Tibial nerve (tissue), 4 donors: ENCODE measurements at regions not wholly inside any gene's neighbourhood (a gene's known extent, or its start where the extent isn't known, plus 50 kb on each side); places are given as distances from the start of the nearest gene placed in this dataset.

Source experiments
- DNase-seq, 2 donors: peaks; one replicate each; pipeline ENCODE4 v3.0.0-alpha.2; 2019; ENCODE audit warnings: low spot score in 2 of 2
- H3K27ac ChIP-seq, 4 donors: fragments of 200-600 bp; sonication (generic) in 3 of 4; one replicate each; pipeline ENCODE4 v1.5.1; 2017 to 2019; ENCODE audit warnings: mild to moderate bottlenecking in 1 of 4
- H3K27me3 ChIP-seq, 2 donors: fragments of 200-600 bp; sonication (generic) in 1 of 2; one replicate each; pipeline versions ENCODE4 v1.5.1 to v1.6.0; 2017 to 2019
- H3K36me3 ChIP-seq, 3 donors: fragments of 200-600 bp; sonication (generic); one replicate each; pipeline ENCODE4 v1.5.1; 2018 to 2019
- H3K4me1 ChIP-seq, 4 donors: fragments of 200-600 bp; sonication (generic) in 3 of 4; one replicate each; pipeline ENCODE4 v1.5.1; 2017 to 2019
- H3K4me3 ChIP-seq, 4 donors: fragments of 200-600 bp; sonication (generic) in 3 of 4; one replicate each; pipeline ENCODE4 v1.5.1; 2017 to 2019; ENCODE audit warnings: mild to moderate bottlenecking in 1 of 4, moderate library complexity in 1 of 4
- H3K9me3 ChIP-seq, 4 donors: fragments of 200-600 bp; sonication (generic) in 3 of 4; one replicate each; pipeline ENCODE4 v1.5.1; 2017 to 2019
- EP300 ChIP-seq, 2 donors: sonication (generic); formaldehyde crosslinking; IDR thresholded peaks; one replicate each; pipeline ENCODE4 v1.6.1; 2017; ENCODE audit warnings: antibody characterized with exemption in 2 of 2, mild to moderate bottlenecking in 1 of 2
- POLR2A ChIP-seq, 2 donors: fragments of 450-650 bp; IDR thresholded peaks; one replicate each; pipeline ENCODE4 v1.6.1; 2017; ENCODE audit warnings: antibody characterized with exemption in 2 of 2, mild to moderate bottlenecking in 2 of 2, moderate library complexity in 2 of 2
- WGBS, 2 donors: methylation state at CpG; one replicate each; pipeline ENCODE4 v1.1.5; 2018; 5-methylcytosine and 5-hydroxymethylcytosine counted together
- TF ChIP-seq, protein P1 (sequence below), 5 experiments: fragments of 200-600 bp in 3 of 5; fragments of 450-650 bp in 2 of 5; sonication (generic) in 3 of 5; IDR thresholded peaks; one replicate each; pipeline ENCODE4 v1.5.1; 2016 to 2019; ENCODE audit warnings: antibody characterized with exemption in 5 of 5, mild to moderate bottlenecking in 3 of 5, moderate library complexity in 2 of 5

- H3K36me3 ChIP-seq = no peaks in the 10 kb centered on the region
- no peak overlapping the region for H3K27ac ChIP-seq
- TF ChIP-seq, protein P1, sequence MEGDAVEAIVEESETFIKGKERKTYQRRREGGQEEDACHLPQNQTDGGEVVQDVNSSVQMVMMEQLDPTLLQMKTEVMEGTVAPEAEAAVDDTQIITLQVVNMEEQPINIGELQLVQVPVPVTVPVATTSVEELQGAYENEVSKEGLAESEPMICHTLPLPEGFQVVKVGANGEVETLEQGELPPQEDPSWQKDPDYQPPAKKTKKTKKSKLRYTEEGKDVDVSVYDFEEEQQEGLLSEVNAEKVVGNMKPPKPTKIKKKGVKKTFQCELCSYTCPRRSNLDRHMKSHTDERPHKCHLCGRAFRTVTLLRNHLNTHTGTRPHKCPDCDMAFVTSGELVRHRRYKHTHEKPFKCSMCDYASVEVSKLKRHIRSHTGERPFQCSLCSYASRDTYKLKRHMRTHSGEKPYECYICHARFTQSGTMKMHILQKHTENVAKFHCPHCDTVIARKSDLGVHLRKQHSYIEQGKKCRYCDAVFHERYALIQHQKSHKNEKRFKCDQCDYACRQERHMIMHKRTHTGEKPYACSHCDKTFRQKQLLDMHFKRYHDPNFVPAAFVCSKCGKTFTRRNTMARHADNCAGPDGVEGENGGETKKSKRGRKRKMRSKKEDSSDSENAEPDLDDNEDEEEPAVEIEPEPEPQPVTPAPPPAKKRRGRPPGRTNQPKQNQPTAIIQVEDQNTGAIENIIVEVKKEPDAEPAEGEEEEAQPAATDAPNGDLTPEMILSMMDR (IDR thresholded peaks at IDR 0.05) = no peak
- TF ChIP-seq POLR2A (IDR thresholded peaks at IDR 0.05) = no peak
- TF ChIP-seq EP300 (IDR thresholded peaks at IDR 0.05) = no peak
- H3K9me3 ChIP-seq = no peaks in the 10 kb centered on the region
- no peaks in the 10 kb centered on the region for H3K27me3 ChIP-seq
- H3K4me3 ChIP-seq = no peak overlapping the region
- WGBS, 2 donors = 65 to 74% methylated on average over 1 of the region's 1 CpG
- no peaks in the 10 kb centered on the region for H3K4me1 ChIP-seq
- DNase-seq = no peak
Observed at GRCh38 chr5:66339896-66340295, 195.8 kb downstream of the SREK1 start.

DNA sequence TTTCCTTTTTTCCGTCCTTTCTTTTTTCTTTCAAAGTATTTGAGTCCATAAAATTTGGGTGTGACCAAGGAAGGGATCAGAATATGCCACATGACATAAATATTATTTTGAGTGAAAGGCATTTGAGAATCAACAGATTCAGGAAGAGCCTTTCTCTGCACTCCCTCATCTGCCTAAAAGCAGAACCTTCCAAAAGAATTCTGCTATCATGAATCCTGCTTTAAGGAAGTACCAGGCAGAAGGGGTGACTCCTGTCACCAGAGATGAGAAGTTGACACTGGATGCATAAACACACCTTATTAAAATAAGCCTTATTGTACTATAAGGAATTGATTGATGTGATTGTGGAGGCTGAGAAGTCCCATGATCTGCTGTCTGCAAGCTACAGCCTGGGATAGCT, 196.7 kb downstream of the SREK1 start:
- TF ChIP-seq, protein P1 (IDR thresholded peaks at IDR 0.05) = no peak
- TF ChIP-seq EP300 (IDR thresholded peaks at IDR 0.05) (no peak), POLR2A (IDR thresholded peaks at IDR 0.05) (no peak)
- DNase-seq = no peak
- Histone ChIP-seq H3K27me3 (no peaks in the 10 kb centered on the region), H3K4me3 (no peak overlapping the region), H3K9me3 (no peaks in the 10 kb centered on the region), H3K4me1 (no peaks in the 10 kb centered on the region), H3K27ac (no peak overlapping the region), H3K36me3 (no peaks in the 10 kb centered on the region)
- WGBS, 2 donors = 91% methylated on average over 1 of the region's 1 CpG

DNA sequence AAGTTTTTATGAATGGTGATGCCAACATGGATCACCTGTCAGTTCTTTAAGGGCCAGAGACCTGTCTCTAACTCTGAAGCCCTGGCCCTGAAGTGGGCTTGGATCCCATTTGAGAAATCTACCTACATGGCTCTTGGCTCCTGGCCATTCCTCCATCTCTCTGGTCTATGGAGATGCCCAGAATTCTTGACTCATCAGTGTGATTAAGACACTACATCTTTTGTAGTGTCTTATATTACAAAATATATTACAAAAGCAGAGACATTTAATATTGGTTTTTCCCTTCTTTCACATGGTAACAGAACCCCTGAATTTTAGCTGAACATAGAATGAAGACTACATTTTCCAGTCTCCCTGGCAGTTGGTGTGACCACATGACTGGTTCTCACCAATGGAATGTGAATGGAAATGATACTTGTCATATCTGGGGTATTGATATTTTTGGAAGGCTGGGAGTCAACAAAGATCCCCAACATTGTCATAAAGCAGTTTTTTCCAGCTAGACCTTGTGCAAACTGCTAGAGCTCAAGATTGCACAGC, 198.3 kb downstream of the SREK1 start:
- H3K4me3 ChIP-seq = no peak overlapping the region
- H3K4me1 ChIP-seq = no peaks in the 10 kb centered on the region
- no peaks in the 10 kb centered on the region for H3K27me3 ChIP-seq
- H3K27ac ChIP-seq = no peak overlapping the region
- DNase-seq = no peak
- TF ChIP-seq POLR2A (IDR thresholded peaks at IDR 0.05) = no peak
- no peak for TF ChIP-seq EP300 (IDR thresholded peaks at IDR 0.05)
- TF ChIP-seq, protein P1 (IDR thresholded peaks at IDR 0.05) = no peak
- H3K36me3 ChIP-seq = no peaks in the 10 kb centered on the region
- H3K9me3 ChIP-seq = no peaks in the 10 kb centered on the region

DNA sequence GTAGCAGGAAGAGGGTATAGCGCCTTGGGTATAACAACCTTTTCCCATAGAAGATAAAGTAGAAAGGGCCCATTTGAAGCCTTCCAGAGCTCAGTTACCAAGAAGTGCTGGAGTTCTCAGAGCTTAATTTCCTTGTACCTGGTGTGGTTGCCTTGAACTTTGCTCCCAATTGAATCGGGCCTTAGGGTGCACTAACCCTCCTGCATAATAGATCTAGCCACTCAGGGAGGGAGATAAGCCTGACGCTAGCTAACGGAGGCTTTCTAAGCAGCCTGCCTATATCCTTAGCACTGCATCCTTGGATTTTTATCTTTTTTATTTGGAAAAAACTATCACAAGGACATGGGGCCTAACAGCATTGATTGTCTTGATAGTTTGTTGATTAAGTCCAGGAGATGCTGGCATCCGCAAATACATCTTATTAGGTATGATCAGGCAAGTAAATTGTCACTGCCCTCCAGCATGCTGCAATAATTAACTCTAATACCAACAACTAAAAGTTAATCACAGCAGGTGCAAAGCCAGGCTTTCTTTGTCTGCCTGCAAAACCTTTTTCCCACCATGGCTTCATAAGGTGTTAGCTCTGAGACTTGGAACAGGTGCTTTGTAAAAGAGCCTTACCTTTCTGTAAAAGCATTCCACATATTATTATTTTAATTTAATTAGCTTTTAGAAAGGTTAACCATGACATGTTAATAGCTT, 199.4 kb downstream of the SREK1 start:
- no peak for TF ChIP-seq POLR2A (IDR thresholded peaks at IDR 0.05)
- no peak for TF ChIP-seq EP300 (IDR thresholded peaks at IDR 0.05)
- TF ChIP-seq, protein P1 (IDR thresholded peaks at IDR 0.05) = no peak
- Histone ChIP-seq H3K4me3 (no peak overlapping the region), H3K36me3 (no peaks in the 10 kb centered on the region), H3K9me3 (no peaks in the 10 kb centered on the region), H3K27ac (no peak overlapping the region), H3K4me1 (no peaks in the 10 kb centered on the region), H3K27me3 (no peaks in the 10 kb centered on the region)
- no peak for DNase-seq
- 81 to 90% methylated on average over 5 of the region's 5 CpGs for WGBS, 2 donors

GRCh38 chr5:66344544-66344943, 200.4 kb downstream of the SREK1 start:
- 61 to 79% methylated on average over 1 of the region's 1 CpG for WGBS, 2 donors
- DNase-seq = no peak
- Histone ChIP-seq H3K27me3 (no peaks in the 10 kb centered on the region), H3K27ac (no peak overlapping the region), H3K36me3 (no peaks in the 10 kb centered on the region), H3K4me1 (no peaks in the 10 kb centered on the region), H3K4me3 (no peak overlapping the region), H3K9me3 (no peaks in the 10 kb centered on the region)
- TF ChIP-seq EP300 (IDR thresholded peaks at IDR 0.05) (no peak), POLR2A (IDR thresholded peaks at IDR 0.05) (no peak)
- TF ChIP-seq, protein P1 (IDR thresholded peaks at IDR 0.05) = no peak
